Hepatocyte (in vitro differentiated cells): ENCODE measurements at regions not wholly inside any gene's neighbourhood (a gene's known extent, or its start where the extent isn't known, plus 50 kb on each side); places are given as distances from the start of the nearest gene placed in this dataset.

Experiments used
- CTCF ChIP-seq: fragments of 200-600 bp; sonication (generic); IDR thresholded peaks from 2 replicates; pipeline ENCODE4 v1.5.1; 2016; ENCODE audit warnings: antibody characterized with exemption, mild to moderate bottlenecking; ENCODE audit not compliant: poor library complexity
- EZH2 ChIP-seq: fragments of 200-600 bp; sonication (generic); IDR thresholded peaks from 2 replicates; pipeline ENCODE4 v1.6.1; 2016; ENCODE audit warnings: antibody characterized with exemption, mild to moderate bottlenecking, borderline replicate concordance
- EZH2phosphoT487 ChIP-seq: fragments of 200-600 bp; sonication (generic); IDR thresholded peaks from one replicate; pipeline ENCODE4 v1.6.1; 2018; ENCODE audit warnings: antibody characterized with exemption, mild to moderate bottlenecking, low read depth, moderate library complexity; ENCODE audit not compliant: unreplicated experiment, severe bottlenecking

- TF ChIP-seq CTCF (no peak), EZH2 (no peak), EZH2phosphoT487 (no peak)
Observed at GRCh38 chr22:46052331-46052771, 75.4 kb upstream of the WNT7B start.
